PC-9 (cell line): ENCODE measurements at regions not wholly inside any gene's neighbourhood (a gene's known extent, or its start where the extent isn't known, plus 50 kb on each side); places are given as distances from the start of the nearest gene placed in this dataset.

Source experiments
- BruUV-seq: library from RNA; stranded (reverse); fragments of 400-500 nt; replicated peaks from 2 replicates; lab custom pipeline; 2021; lab: Mats Ljungman, UMichigan
- CTCF ChIA-PET: fragments of 300-600 bp; sonication (Branson Sonifier 250); formaldehyde crosslinking; loops from one replicate; lab custom pipeline; 2022; ENCODE audit warnings: antibody characterized with exemption; lab: Charles Lee
- POLR2A ChIA-PET: fragments of 300-600 bp; sonication (Branson Sonifier 250); formaldehyde crosslinking; loops from one replicate; lab custom pipeline; 2022; ENCODE audit warnings: antibody characterized with exemption; ENCODE audit not compliant: unreplicated experiment; lab: Charles Lee
- DNase-seq, 2 experiments: peaks; one replicate each; pipeline versions ENCODE4 v3.0.0 to v3.0.0-alpha.2; 2015 to 2022; ENCODE audit warnings: mixed read lengths in 1 of 2
- H2AFZ ChIP-seq: fragments of 200-600 bp; sonication (generic); 2 replicates; pipeline ENCODE4 v1.8.1; 2017; ENCODE audit warnings: antibody characterized with exemption
- H3F3A ChIP-seq: fragments of 200-600 bp; sonication (generic); 2 replicates; pipeline ENCODE4 v1.8.1; 2017; ENCODE audit warnings: antibody characterized with exemption, mild to moderate bottlenecking, low read depth; ENCODE audit not compliant: insufficient read depth
- H3K27ac ChIP-seq: fragments of 200-600 bp; sonication (generic); 2 replicates; pipeline ENCODE4 v1.6.1; 2016; ENCODE audit warnings: mixed run types
- H3K27me3 ChIP-seq: fragments of 200-600 bp; sonication (generic); 2 replicates; pipeline ENCODE4 v1.6.1; 2016; ENCODE audit warnings: low read depth, mixed run types; ENCODE audit not compliant: insufficient read depth
- H3K36me3 ChIP-seq: fragments of 200-600 bp; sonication (generic); 2 replicates; pipeline ENCODE4 v1.6.1; 2016; ENCODE audit warnings: low read depth, mixed run types
- H3K4me1 ChIP-seq: fragments of 200-600 bp; sonication (generic); replicated peaks from 2 replicates; pipeline ENCODE4 v1.6.1; 2016; ENCODE audit warnings: mixed run types; ENCODE audit not compliant: insufficient read depth
- H3K4me2 ChIP-seq: fragments of 200-600 bp; sonication (generic); 2 replicates; pipeline ENCODE4 v1.6.1; 2017; ENCODE audit warnings: mixed run types
- H3K4me3 ChIP-seq: fragments of 200-600 bp; sonication (generic); 2 replicates; pipeline ENCODE4 v1.6.1; 2016; ENCODE audit warnings: mixed run types
- H3K79me2 ChIP-seq: fragments of 200-600 bp; sonication (generic); 2 replicates; pipeline ENCODE4 v1.6.1; 2017; ENCODE audit warnings: low read depth, mixed run types
- H3K9me2 ChIP-seq: fragments of 200-600 bp; sonication (generic); 2 replicates; pipeline ENCODE4 v1.8.1; 2017; ENCODE audit warnings: mild to moderate bottlenecking; ENCODE audit not compliant: insufficient read depth
- H3K9me3 ChIP-seq: fragments of 200-600 bp; sonication (generic); 2 replicates; pipeline ENCODE4 v1.8.1; 2016; ENCODE audit warnings: low read depth; ENCODE audit not compliant: insufficient read depth
- H4K20me1 ChIP-seq: fragments of 200-600 bp; sonication (generic); 2 replicates; pipeline ENCODE4 v1.8.1; 2017; ENCODE audit not compliant: insufficient read depth
- CTCF ChIP-seq: fragments of 200-600 bp; sonication (generic); conservative IDR thresholded peaks from 2 replicates; pipeline ENCODE4 v1.6.1; 2017; ENCODE audit warnings: mixed run types, antibody characterized with exemption, mild to moderate bottlenecking, moderate library complexity
- EZH2 ChIP-seq: fragments of 200-600 bp; sonication (generic); IDR thresholded peaks from 2 replicates; pipeline ENCODE4 v1.8.0; 2017; ENCODE audit warnings: antibody characterized with exemption, low read depth
- intact Hi-C: fragments of 100-400 bp; cut with micrococcal nuclease; formaldehyde crosslinking; loops from one replicate; pipeline ENCODE4 v1.10.0; 2022; ENCODE audit not compliant: unreplicated experiment

- H3K4me2 ChIP-seq = no peak overlapping the region
- no peaks in the 10 kb centered on the region for H3K36me3 ChIP-seq
- H3K79me2 ChIP-seq = no peaks in the 10 kb centered on the region
- no peak overlapping the region for H2AFZ ChIP-seq
- no peaks in the 10 kb centered on the region for H3K4me1 ChIP-seq
- ChIA-PET POLR2A (no interaction called here), CTCF (no interaction called here)
- no peaks in the 10 kb centered on the region for H3K27me3 ChIP-seq
- no peak overlapping the region for H3K27ac ChIP-seq
- no peaks in the 10 kb centered on the region for H3K9me3 ChIP-seq
- no peak overlapping the region for H3K4me3 ChIP-seq
- peaks cover 5% of the 10 kb centered on the region; the same call in 1 of the 2 replicates for H3K9me2 ChIP-seq
- DNase-seq = no peak
- no peaks in the 10 kb centered on the region for H4K20me1 ChIP-seq
- intact Hi-C loops = no loop called here
- no TSS peak for BruUV-seq
- H3F3A ChIP-seq = no peaks in the 10 kb centered on the region
- TF ChIP-seq CTCF = no peak
- no peak for TF ChIP-seq EZH2
Measured at GRCh38 chr4:126396121-126396520, 1081.4 kb downstream of the FAT4 start.

GRCh38 chr4:126396703-126397102, 1081.9 kb downstream of the FAT4 start:
- Histone ChIP-seq H3K27me3 (no peaks in the 10 kb centered on the region), H3K4me3 (no peak overlapping the region), H3F3A (no peaks in the 10 kb centered on the region), H3K79me2 (no peaks in the 10 kb centered on the region), H4K20me1 (no peaks in the 10 kb centered on the region), H3K36me3 (no peaks in the 10 kb centered on the region), H3K9me3 (no peaks in the 10 kb centered on the region), H2AFZ (no peak overlapping the region), H3K4me1 (no peaks in the 10 kb centered on the region), H3K9me2 (peaks cover 5% of the 10 kb centered on the region; the same call in 1 of the 2 replicates), H3K4me2 (no peak overlapping the region), H3K27ac (no peak overlapping the region)
- no peak for TF ChIP-seq EZH2
- no peak for TF ChIP-seq CTCF
- intact Hi-C loops = no loop called here
- POLR2A ChIA-PET = no interaction called here
- no TSS peak for BruUV-seq
- CTCF ChIA-PET = no interaction called here
- DNase-seq = no peak

- Histone ChIP-seq H3K4me3 (no peak overlapping the region), H3K27ac (no peak overlapping the region), H3K4me2 (no peak overlapping the region), H3K79me2 (no peaks in the 10 kb centered on the region), H3K4me1 (no peaks in the 10 kb centered on the region), H3K27me3 (no peaks in the 10 kb centered on the region), H3F3A (no peaks in the 10 kb centered on the region), H3K9me3 (no peaks in the 10 kb centered on the region), H3K36me3 (no peaks in the 10 kb centered on the region), H4K20me1 (no peaks in the 10 kb centered on the region), H2AFZ (no peak overlapping the region), H3K9me2 (no peaks in the 10 kb centered on the region)
- POLR2A ChIA-PET = no interaction called here
- no TSS peak for BruUV-seq
- TF ChIP-seq CTCF (no peak), EZH2 (no peak)
- no peak for DNase-seq
- CTCF ChIA-PET = no interaction called here
- intact Hi-C loops = no loop called here
Measured at GRCh38 chr4:126404549-126404948, 1089.8 kb downstream of the FAT4 start.
